Uterus (tissue), 3 donors: ENCODE measurements at regions not wholly inside any gene's neighbourhood (a gene's known extent, or its start where the extent isn't known, plus 50 kb on each side); places are given as distances from the start of the nearest gene placed in this dataset.

Source experiments
- DNase-seq, 2 donors: peaks; one replicate each; pipeline ENCODE4 v3.0.0-alpha.2; 2019 to 2020
- H3K27ac ChIP-seq, 2 donors: fragments of 200-600 bp; sonication (generic); 1 replicate in 1 of 2; 2 replicates in 1 of 2; pipeline ENCODE4 v1.5.1; 2016 to 2018
- H3K27me3 ChIP-seq, 2 donors: fragments of 200-600 bp; sonication (generic); one replicate each; pipeline ENCODE4 v1.5.1; 2018 to 2019; ENCODE audit warnings: control low read depth in 1 of 2
- H3K36me3 ChIP-seq, 2 donors: fragments of 200-600 bp; sonication (generic); one replicate each; pipeline ENCODE4 v1.5.1; 2019; ENCODE audit warnings: control low read depth in 1 of 2
- H3K4me1 ChIP-seq, 2 donors: fragments of 200-600 bp; sonication (generic); one replicate each; pipeline ENCODE4 v1.5.1; 2018 to 2019; ENCODE audit warnings: control low read depth in 1 of 2
- H3K4me3 ChIP-seq, 2 donors: fragments of 200-600 bp; sonication (generic); 1 replicate in 1 of 2; 2 replicates in 1 of 2; pipeline ENCODE4 v1.5.1; 2018 to 2019; ENCODE audit warnings: mild to moderate bottlenecking in 1 of 2
- H3K9me3 ChIP-seq, 2 donors: fragments of 200-600 bp; sonication (generic); one replicate each; pipeline ENCODE4 v1.5.1; 2019; ENCODE audit warnings: control low read depth in 1 of 2
- POLR2A ChIP-seq, 2 donors: fragments of 450-650 bp; IDR thresholded peaks; one replicate each; pipeline ENCODE4 v1.6.1; 2016; ENCODE audit warnings: antibody characterized with exemption in 2 of 2, mild to moderate bottlenecking in 1 of 2, moderate library complexity in 1 of 2
- intact Hi-C: fragments of 100-400 bp; cut with DNase I; formaldehyde crosslinking; loops from one replicate; pipeline ENCODE4 v1.15.1; 2023; ENCODE audit warnings: low total_unique reads
- TF ChIP-seq, protein P1 (sequence below), 4 experiments: fragments of 200-600 bp in 2 of 4; fragments of 450-650 bp in 2 of 4; sonication (generic) in 2 of 4; IDR thresholded peaks; one replicate each; pipeline ENCODE4 v1.5.1; 2016 to 2019; ENCODE audit warnings: antibody characterized with exemption in 4 of 4, mild to moderate bottlenecking in 2 of 4, moderate library complexity in 1 of 4
- donor health status: DM: yes; HTN: yes; CAD: no.

DNA sequence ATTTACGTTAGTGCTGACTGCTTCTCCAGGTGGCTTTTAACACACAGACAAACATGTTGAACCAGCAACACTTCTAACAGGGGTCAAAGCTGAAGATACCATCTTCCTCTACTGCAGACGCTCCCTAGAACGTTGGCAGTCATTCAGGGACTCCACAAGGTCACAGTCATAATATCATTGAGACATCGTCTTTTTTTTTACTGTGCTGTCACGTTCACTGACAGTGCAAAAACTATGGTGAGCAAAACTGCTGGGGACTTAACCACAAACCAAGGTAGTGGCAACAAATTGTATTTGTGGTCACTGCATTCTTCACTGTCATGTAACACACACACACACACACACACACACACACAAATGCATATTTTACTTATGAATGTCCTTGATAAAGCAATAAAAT is 244.9 kb downstream of the CASP12 start:
- Histone ChIP-seq H3K36me3 (no peaks in the 10 kb centered on the region), H3K27ac (no peak overlapping the region), H3K27me3 (no peaks in the 10 kb centered on the region), H3K4me3 (no peak overlapping the region), H3K9me3 (no peaks in the 10 kb centered on the region), H3K4me1 (no peaks in the 10 kb centered on the region)
- intact Hi-C loops, result no loop called here
- DNase-seq, result no peak
- TF ChIP-seq, protein P1, sequence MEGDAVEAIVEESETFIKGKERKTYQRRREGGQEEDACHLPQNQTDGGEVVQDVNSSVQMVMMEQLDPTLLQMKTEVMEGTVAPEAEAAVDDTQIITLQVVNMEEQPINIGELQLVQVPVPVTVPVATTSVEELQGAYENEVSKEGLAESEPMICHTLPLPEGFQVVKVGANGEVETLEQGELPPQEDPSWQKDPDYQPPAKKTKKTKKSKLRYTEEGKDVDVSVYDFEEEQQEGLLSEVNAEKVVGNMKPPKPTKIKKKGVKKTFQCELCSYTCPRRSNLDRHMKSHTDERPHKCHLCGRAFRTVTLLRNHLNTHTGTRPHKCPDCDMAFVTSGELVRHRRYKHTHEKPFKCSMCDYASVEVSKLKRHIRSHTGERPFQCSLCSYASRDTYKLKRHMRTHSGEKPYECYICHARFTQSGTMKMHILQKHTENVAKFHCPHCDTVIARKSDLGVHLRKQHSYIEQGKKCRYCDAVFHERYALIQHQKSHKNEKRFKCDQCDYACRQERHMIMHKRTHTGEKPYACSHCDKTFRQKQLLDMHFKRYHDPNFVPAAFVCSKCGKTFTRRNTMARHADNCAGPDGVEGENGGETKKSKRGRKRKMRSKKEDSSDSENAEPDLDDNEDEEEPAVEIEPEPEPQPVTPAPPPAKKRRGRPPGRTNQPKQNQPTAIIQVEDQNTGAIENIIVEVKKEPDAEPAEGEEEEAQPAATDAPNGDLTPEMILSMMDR (IDR thresholded peaks at IDR 0.05), result no peak
- TF ChIP-seq POLR2A (IDR thresholded peaks at IDR 0.05), result no peak

DNA sequence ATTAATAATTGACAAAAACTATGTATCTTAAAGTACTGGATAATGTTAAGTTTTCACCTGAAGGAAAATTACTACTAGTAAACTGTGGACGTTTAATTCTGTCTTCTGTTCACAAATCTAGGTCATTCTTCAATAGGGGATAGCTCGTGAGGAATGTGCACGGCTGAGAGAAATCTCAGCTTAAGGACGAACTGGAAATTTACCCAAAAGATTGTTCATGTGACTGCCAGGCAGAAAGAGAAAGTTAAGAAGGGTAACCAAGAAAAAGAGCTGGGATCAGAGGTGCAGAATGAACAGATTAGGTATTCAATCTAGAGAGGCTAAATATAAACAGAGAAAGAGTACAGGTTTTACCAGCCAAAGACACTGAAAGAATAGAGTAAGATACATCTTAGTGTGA is 245.3 kb downstream of the CASP12 start:
- H3K4me1 ChIP-seq, result no peaks in the 10 kb centered on the region
- no peak overlapping the region for H3K27ac ChIP-seq
- no peak overlapping the region for H3K4me3 ChIP-seq
- no peaks in the 10 kb centered on the region for H3K9me3 ChIP-seq
- no peak for DNase-seq
- no peaks in the 10 kb centered on the region for H3K36me3 ChIP-seq
- TF ChIP-seq, protein P1 (IDR thresholded peaks at IDR 0.05), result no peak
- no peak for TF ChIP-seq POLR2A (IDR thresholded peaks at IDR 0.05)
- intact Hi-C loops, result no loop called here
- H3K27me3 ChIP-seq, result no peaks in the 10 kb centered on the region

DNA sequence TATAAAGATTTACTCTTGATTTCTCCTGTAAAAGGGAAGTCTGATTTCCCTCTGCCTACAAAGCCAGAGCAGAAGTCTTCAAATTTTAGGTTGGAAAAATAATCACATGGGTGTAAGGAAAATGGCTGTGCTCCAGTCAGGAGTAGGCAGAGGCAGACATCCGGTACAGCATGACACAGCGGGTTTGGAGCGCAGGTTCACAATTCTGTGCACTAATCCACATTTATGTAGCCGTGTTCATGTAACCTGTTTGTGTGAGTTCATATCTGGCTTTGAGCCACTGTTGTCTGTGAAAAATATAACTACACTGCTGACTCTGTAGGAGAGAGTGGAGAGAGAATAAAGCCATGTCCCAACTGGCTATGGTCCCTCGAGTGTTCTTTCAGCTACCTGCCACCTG is 248.0 kb downstream of the CASP12 start:
- H3K36me3 ChIP-seq, result no peaks in the 10 kb centered on the region
- H3K4me3 ChIP-seq, result no peak overlapping the region
- DNase-seq, result no peak
- no peaks in the 10 kb centered on the region for H3K27me3 ChIP-seq
- H3K27ac ChIP-seq, result no peak overlapping the region
- TF ChIP-seq, protein P1 (IDR thresholded peaks at IDR 0.05), result no peak
- no peaks in the 10 kb centered on the region for H3K4me1 ChIP-seq
- intact Hi-C loops, result no loop called here
- H3K9me3 ChIP-seq, result no peaks in the 10 kb centered on the region

DNA sequence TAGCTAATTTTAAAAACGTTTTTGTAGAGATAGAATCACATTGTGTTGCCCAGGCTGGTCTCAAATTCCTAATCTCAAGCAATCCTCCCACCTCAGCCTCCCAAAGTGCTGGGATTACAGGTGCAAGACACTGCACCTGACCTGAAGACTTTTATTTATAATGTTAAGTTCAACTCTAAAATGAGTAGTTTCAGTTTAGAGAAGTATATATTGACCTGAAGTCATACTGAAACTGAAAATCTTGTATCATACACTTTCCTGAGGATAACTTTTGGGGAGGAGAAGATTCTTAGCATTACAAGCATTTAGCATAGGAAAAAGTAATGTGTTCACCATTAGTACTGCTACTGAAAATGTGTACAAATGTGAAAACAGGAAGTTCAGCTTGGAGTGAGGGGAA is 249.3 kb downstream of the CASP12 start:
- H3K4me1 ChIP-seq, result no peaks in the 10 kb centered on the region
- intact Hi-C loops, result no loop called here

DNA sequence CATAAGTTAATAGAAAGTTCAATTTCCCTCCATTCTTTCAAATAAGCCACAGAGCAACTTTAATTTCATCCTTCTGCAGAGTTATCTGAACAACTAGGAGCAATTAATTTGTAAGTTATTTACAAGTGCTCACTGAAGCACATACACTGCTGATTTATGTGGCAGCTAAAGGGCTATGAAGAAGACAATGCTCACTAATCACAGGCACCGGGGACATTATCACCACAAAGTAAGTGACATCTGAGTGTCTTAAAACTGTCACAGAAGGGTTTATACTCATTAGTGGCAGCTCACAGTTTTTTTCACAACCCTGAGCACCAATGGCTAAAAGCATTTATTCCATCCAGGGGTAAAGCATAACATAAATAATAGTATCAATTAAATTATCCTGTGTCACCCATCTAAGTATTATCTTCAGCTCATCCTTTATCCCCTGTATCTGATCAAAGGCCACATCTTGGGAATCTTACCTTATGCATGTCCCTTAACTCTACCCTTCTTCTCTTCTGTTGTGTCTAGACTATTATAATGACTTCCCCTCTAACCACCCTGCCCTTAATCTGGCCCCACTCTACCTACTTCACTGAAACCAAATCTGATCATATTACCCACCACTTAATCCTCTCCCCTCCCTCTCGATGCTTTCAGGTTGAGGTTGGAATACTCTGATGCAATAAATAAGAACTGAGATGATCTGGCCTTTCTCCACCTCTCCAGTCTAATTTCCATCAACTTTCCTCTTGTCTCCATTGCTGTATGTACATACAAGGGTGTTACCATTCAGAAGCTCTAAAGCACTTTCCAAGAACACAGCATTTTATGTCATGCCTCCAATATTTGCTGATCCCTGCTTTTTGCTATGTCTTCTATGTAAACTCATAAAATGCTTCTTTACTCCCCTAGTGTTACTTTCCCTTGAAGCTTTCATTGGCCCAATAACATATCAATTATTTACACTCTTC is 252.7 kb downstream of the CASP12 start:
- intact Hi-C loops, result no loop called here

More for the DNA sequence above, 249.3 kb downstream of the CASP12 start:
- H3K4me3 ChIP-seq, result no peak overlapping the region
- DNase-seq, result no peak
- no peaks in the 10 kb centered on the region for H3K36me3 ChIP-seq
- no peaks in the 10 kb centered on the region for H3K27me3 ChIP-seq
- TF ChIP-seq, protein P1 (IDR thresholded peaks at IDR 0.05), result no peak
- no peak for TF ChIP-seq POLR2A (IDR thresholded peaks at IDR 0.05)
- no peaks in the 10 kb centered on the region for H3K9me3 ChIP-seq
- no peak overlapping the region for H3K27ac ChIP-seq

More for the DNA sequence above, 252.7 kb downstream of the CASP12 start:
- H3K4me1 ChIP-seq, result no peaks in the 10 kb centered on the region
- no peaks in the 10 kb centered on the region for H3K9me3 ChIP-seq
- no peak for TF ChIP-seq POLR2A (IDR thresholded peaks at IDR 0.05)
- TF ChIP-seq, protein P1 (IDR thresholded peaks at IDR 0.05), result no peak
- no peak overlapping the region for H3K27ac ChIP-seq
- no peak for DNase-seq
- no peaks in the 10 kb centered on the region for H3K27me3 ChIP-seq
- H3K4me3 ChIP-seq, result no peak overlapping the region
- no peaks in the 10 kb centered on the region for H3K36me3 ChIP-seq
